ENCODE measurements at regions not wholly inside any gene's neighbourhood (a gene's known extent, or its start where the extent isn't known, plus 50 kb on each side); places are given as distances from the start of the nearest gene placed in this dataset.

DNA sequence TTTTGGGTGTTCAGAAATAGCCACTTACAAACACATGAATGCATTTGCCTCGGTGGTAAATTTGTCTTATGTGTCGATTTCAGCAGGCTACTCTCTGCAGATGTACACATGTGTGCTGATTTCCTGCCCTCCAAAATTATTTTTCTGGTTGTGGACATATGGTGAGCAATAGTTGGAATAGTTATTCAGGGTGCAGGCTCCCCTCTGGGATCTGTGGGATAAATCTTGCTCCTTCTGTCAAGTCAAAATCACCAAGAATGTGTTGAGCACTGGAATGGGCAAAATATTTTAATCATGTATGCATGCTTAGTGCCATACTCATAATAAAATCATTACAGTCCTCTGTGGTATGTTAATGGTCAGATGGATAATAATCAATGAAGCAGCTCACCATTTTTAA, 684.5 kb downstream of the BCL11A start:
- TF ChIP-seq, protein P1, sequence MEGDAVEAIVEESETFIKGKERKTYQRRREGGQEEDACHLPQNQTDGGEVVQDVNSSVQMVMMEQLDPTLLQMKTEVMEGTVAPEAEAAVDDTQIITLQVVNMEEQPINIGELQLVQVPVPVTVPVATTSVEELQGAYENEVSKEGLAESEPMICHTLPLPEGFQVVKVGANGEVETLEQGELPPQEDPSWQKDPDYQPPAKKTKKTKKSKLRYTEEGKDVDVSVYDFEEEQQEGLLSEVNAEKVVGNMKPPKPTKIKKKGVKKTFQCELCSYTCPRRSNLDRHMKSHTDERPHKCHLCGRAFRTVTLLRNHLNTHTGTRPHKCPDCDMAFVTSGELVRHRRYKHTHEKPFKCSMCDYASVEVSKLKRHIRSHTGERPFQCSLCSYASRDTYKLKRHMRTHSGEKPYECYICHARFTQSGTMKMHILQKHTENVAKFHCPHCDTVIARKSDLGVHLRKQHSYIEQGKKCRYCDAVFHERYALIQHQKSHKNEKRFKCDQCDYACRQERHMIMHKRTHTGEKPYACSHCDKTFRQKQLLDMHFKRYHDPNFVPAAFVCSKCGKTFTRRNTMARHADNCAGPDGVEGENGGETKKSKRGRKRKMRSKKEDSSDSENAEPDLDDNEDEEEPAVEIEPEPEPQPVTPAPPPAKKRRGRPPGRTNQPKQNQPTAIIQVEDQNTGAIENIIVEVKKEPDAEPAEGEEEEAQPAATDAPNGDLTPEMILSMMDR (IDR thresholded peaks at IDR 0.05; ENCODE audit: poor library complexity, severe bottlenecking): no peak
- TF ChIP-seq EZH2 (IDR thresholded peaks at IDR 0.05; ENCODE audit: borderline replicate concordance, insufficient read depth, low read length, poor library complexity, severe bottlenecking) (no peak), RAD21 (conservative IDR thresholded peaks at IDR 0.05) (no peak), POLR2AphosphoS5 (IDR thresholded peaks at IDR 0.05) (no peak), TAF1 (IDR thresholded peaks at IDR 0.05; ENCODE audit: low read depth) (no peak), EP300 (conservative IDR thresholded peaks at IDR 0.05; ENCODE audit: poor library complexity, severe bottlenecking) (no peak), MXI1 (conservative IDR thresholded peaks at IDR 0.05; ENCODE audit: poor library complexity, severe bottlenecking) (no peak), SMC3 (conservative IDR thresholded peaks at IDR 0.05; ENCODE audit: poor library complexity) (no peak)
